Ishikawa (cell line): ENCODE measurements at regions not wholly inside any gene's neighbourhood (a gene's known extent, or its start where the extent isn't known, plus 50 kb on each side); places are given as distances from the start of the nearest gene placed in this dataset.

Experiments used
- CEBPB ChIP-seq: IDR thresholded peaks from 2 replicates; pipeline ENCODE4 v1.6.1; 2012
- CREB1 ChIP-seq: IDR thresholded peaks from 2 replicates; pipeline ENCODE4 v1.6.1; 2012; ENCODE audit warnings: low read depth
- EGR1 ChIP-seq: IDR thresholded peaks from 2 replicates; pipeline ENCODE4 v1.6.1; 2012
- EP300 ChIP-seq: IDR thresholded peaks from 2 replicates; pipeline ENCODE4 v1.6.1; 2012; ENCODE audit warnings: borderline replicate concordance
- FOXM1 ChIP-seq: IDR thresholded peaks from 2 replicates; pipeline ENCODE4 v1.6.1; 2012; ENCODE audit warnings: low read depth, borderline replicate concordance
- MAX ChIP-seq: IDR thresholded peaks from 2 replicates; pipeline ENCODE4 v1.6.1; 2012
- NFIC ChIP-seq: IDR thresholded peaks from 2 replicates; pipeline ENCODE4 v1.6.1; 2012
- RAD21 ChIP-seq: IDR thresholded peaks from 2 replicates; pipeline ENCODE4 v1.6.1; 2012; ENCODE audit warnings: low read depth
- REST ChIP-seq: IDR thresholded peaks from 2 replicates; pipeline ENCODE4 v1.6.1; 2012; ENCODE audit warnings: low read depth, mild to moderate bottlenecking
- TAF1 ChIP-seq: IDR thresholded peaks from 2 replicates; pipeline ENCODE4 v1.6.1; 2012; ENCODE audit warnings: low read depth, mild to moderate bottlenecking
- TCF12 ChIP-seq: IDR thresholded peaks from 2 replicates; pipeline ENCODE4 v1.6.1; 2012; ENCODE audit warnings: low read depth
- TEAD4 ChIP-seq: IDR thresholded peaks from 2 replicates; pipeline ENCODE4 v1.6.1; 2012
- USF1 ChIP-seq: IDR thresholded peaks from 2 replicates; pipeline ENCODE4 v1.6.1; 2012
- YY1 ChIP-seq: IDR thresholded peaks from 2 replicates; pipeline ENCODE4 v1.6.1; 2012; ENCODE audit warnings: low read depth
- ZBTB7A ChIP-seq: IDR thresholded peaks from 2 replicates; pipeline ENCODE4 v1.6.1; 2012; ENCODE audit warnings: low read depth

GRCh38 chr6:100980949-100981348, 99.8 kb upstream of the ASCC3 start:
- TF ChIP-seq MAX (no peak), EGR1 (no peak), NFIC (no peak), FOXM1 (no peak), USF1 (no peak), REST (no peak), CEBPB (no peak), YY1 (no peak), TCF12 (no peak), ZBTB7A (no peak), TAF1 (no peak), TEAD4 (no peak), RAD21 (no peak), CREB1 (no peak), EP300 (no peak)

GRCh38 chr6:100986921-100987320, 105.8 kb upstream of the ASCC3 start:
- TF ChIP-seq USF1 (no peak), TAF1 (no peak), MAX (no peak)

GRCh38 chr6:100987556-100987955, 106.4 kb upstream of the ASCC3 start:
- no peak for TF ChIP-seq EP300
- no peak for TF ChIP-seq REST
- no peak for TF ChIP-seq MAX
- no peak for TF ChIP-seq ZBTB7A

GRCh38 chr6:100988391-100988984, 107.4 kb upstream of the ASCC3 start:
- TF ChIP-seq RAD21 (no peak), MAX (no peak), EP300 (no peak), TCF12 (no peak), FOXM1 (no peak), USF1 (no peak), CEBPB (no peak), TAF1 (no peak), CREB1 (no peak), ZBTB7A (no peak), TEAD4 (no peak), YY1 (no peak), NFIC (no peak), EGR1 (no peak), REST (no peak)
